SK-N-SH treated with all-trans-retinoic acid at 6 μM for 48 hours (cell line): ENCODE measurements at regions not wholly inside any gene's neighbourhood (a gene's known extent, or its start where the extent isn't known, plus 50 kb on each side); places are given as distances from the start of the nearest gene placed in this dataset.

Experiments used
- ATAC-seq: fragments of 200-7000 bp; cut with Tn5 transposase; 3 replicates; pipeline ENCODE4 v1.9.1; 2020; ENCODE audit warnings: mild to moderate bottlenecking, moderate library complexity
- ARNTL ChIP-seq: fragments of 450-650 bp; formaldehyde crosslinking; IDR thresholded peaks from 2 replicates; pipeline ENCODE4 v1.5.0; 2020; ENCODE audit warnings: low read depth, mild to moderate bottlenecking, moderate library complexity, borderline replicate concordance
- BACH2 ChIP-seq: fragments of 250-450 bp; sonication (Bioruptor Pico); IDR thresholded peaks from 2 replicates; pipeline ENCODE4 v1.9.0; 2021; ENCODE audit warnings: mild to moderate bottlenecking, borderline replicate concordance
- CSDC2 ChIP-seq: fragments of 250-450 bp; sonication (Bioruptor Pico); IDR thresholded peaks from 2 replicates; pipeline ENCODE4 v1.5.0; 2020; ENCODE audit warnings: mild to moderate bottlenecking, moderate library complexity
- GLIS3 ChIP-seq: fragments of 250-450 bp; sonication (Bioruptor Pico); IDR thresholded peaks from 2 replicates; pipeline ENCODE4 v1.5.0; 2020; ENCODE audit warnings: mild to moderate bottlenecking, moderate library complexity
- ISL1 ChIP-seq: fragments of 250-450 bp; sonication (Bioruptor Pico); IDR thresholded peaks from 2 replicates; pipeline ENCODE4 v2.1.2; 2022; ENCODE audit warnings: mild to moderate bottlenecking, moderate library complexity
- OSR1 ChIP-seq: fragments of 250-450 bp; sonication (Bioruptor Pico); IDR thresholded peaks from 2 replicates; pipeline ENCODE4 v1.8.0; 2022; ENCODE audit warnings: moderate library complexity, mild to moderate bottlenecking, inconsistent platforms
- PATZ1 ChIP-seq: fragments of 250-450 bp; sonication (Bioruptor Pico); IDR thresholded peaks from 2 replicates; pipeline ENCODE4 v1.8.0; 2020; ENCODE audit warnings: mild to moderate bottlenecking, moderate library complexity, borderline replicate concordance
- PPARA ChIP-seq: fragments of 250-450 bp; sonication (Bioruptor Pico); IDR thresholded peaks from 2 replicates; pipeline ENCODE4 v1.5.0; 2020; ENCODE audit warnings: mild to moderate bottlenecking, borderline replicate concordance
- SNAI2 ChIP-seq: fragments of 250-450 bp; sonication (Bioruptor Pico); IDR thresholded peaks from 2 replicates; pipeline ENCODE4 v1.5.0; 2020; ENCODE audit warnings: mild to moderate bottlenecking, moderate library complexity
- TCF4 ChIP-seq: fragments of 250-450 bp; sonication (Bioruptor Pico); IDR thresholded peaks from 2 replicates; pipeline ENCODE4 v1.8.0; 2021; ENCODE audit warnings: mild to moderate bottlenecking, moderate library complexity, borderline replicate concordance
- TOX ChIP-seq: fragments of 250-450 bp; sonication (Bioruptor Pico); IDR thresholded peaks from 2 replicates; pipeline ENCODE4 v1.8.0; 2021; ENCODE audit warnings: mild to moderate bottlenecking, moderate library complexity, borderline replicate concordance
- ZC3H10 ChIP-seq: fragments of 250-450 bp; sonication (Bioruptor Pico); IDR thresholded peaks from 2 replicates; pipeline ENCODE4 v1.5.1; 2021; ENCODE audit warnings: mild to moderate bottlenecking, moderate library complexity
- ZFP3 ChIP-seq: fragments of 250-450 bp; sonication (Bioruptor Pico); IDR thresholded peaks from 2 replicates; pipeline ENCODE4 v1.5.0; 2020; ENCODE audit warnings: mild to moderate bottlenecking, moderate library complexity
- ZFP30 ChIP-seq: fragments of 450-650 bp; formaldehyde crosslinking; IDR thresholded peaks from 2 replicates; pipeline ENCODE4 v1.5.0; 2022; ENCODE audit warnings: mild to moderate bottlenecking, moderate library complexity
- ZNF70 ChIP-seq: fragments of 450-650 bp; formaldehyde crosslinking; IDR thresholded peaks from 2 replicates; pipeline ENCODE4 v1.5.0; 2020; ENCODE audit warnings: mild to moderate bottlenecking, moderate library complexity
- ZNF8 ChIP-seq: fragments of 450-650 bp; formaldehyde crosslinking; IDR thresholded peaks from 2 replicates; pipeline ENCODE4 v1.5.0; 2020; ENCODE audit warnings: mild to moderate bottlenecking, moderate library complexity
- TF ChIP-seq, protein P1 (sequence below): fragments of 250-450 bp; sonication (Bioruptor Pico); IDR thresholded peaks from 2 replicates; pipeline ENCODE4 v1.5.1; 2020; ENCODE audit warnings: low read depth, mild to moderate bottlenecking, moderate library complexity
- TF ChIP-seq, protein P2 (sequence below): fragments of 250-450 bp; sonication (Bioruptor Pico); IDR thresholded peaks from 2 replicates; pipeline ENCODE4 v1.8.0; 2021; ENCODE audit warnings: low read depth, mild to moderate bottlenecking, moderate library complexity, borderline replicate concordance
- TF ChIP-seq, protein P3 (sequence below): fragments of 250-450 bp; sonication (Bioruptor Pico); IDR thresholded peaks from 2 replicates; pipeline ENCODE4 v1.5.1; 2021; ENCODE audit warnings: mild to moderate bottlenecking, moderate library complexity

- no peak for ATAC-seq
- no peak for TF ChIP-seq ZNF70 (CRISPR knock-in tag)
- TF ChIP-seq SNAI2 (CRISPR knock-in tag) = no peak
- no peak for TF ChIP-seq ZNF8 (CRISPR knock-in tag)
- TF ChIP-seq, protein P1, sequence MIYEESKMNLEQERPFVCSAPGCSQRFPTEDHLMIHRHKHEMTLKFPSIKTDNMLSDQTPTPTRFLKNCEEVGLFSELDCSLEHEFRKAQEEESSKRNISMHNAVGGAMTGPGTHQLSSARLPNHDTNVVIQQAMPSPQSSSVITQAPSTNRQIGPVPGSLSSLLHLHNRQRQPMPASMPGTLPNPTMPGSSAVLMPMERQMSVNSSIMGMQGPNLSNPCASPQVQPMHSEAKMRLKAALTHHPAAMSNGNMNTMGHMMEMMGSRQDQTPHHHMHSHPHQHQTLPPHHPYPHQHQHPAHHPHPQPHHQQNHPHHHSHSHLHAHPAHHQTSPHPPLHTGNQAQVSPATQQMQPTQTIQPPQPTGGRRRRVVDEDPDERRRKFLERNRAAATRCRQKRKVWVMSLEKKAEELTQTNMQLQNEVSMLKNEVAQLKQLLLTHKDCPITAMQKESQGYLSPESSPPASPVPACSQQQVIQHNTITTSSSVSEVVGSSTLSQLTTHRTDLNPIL = no peak
- TF ChIP-seq GLIS3 (CRISPR knock-in tag) = no peak
- TF ChIP-seq, all 23 proteins: peak for 0
Observed at GRCh38 chr2:65922794-65923193, 490.4 kb upstream of the SPRED2 start.

DNA sequence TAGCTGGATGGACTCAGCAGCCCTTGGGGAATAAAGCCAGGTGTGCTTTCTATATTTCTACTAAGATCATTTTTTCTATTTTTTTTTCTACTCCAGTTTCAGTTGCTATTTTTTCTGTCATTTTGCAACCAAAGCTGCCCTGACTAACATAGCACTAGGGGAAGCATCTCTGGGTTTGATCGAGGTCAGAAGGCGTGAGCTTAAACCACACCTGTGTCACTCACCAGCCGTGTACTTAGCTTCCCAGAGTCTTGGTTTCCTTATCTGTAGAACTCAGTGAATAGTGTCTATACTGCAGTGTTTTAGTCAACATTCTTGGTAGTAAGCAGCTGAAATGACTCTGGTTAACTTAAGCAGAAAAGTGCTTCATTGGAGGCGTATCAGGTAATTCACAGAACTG is 489.6 kb upstream of the SPRED2 start:
- no peak for ATAC-seq
- TF ChIP-seq ZFP30 = no peak
- TF ChIP-seq ARNTL = no peak
- TF ChIP-seq SNAI2 (CRISPR knock-in tag) = no peak
- TF ChIP-seq ZNF8 (CRISPR knock-in tag) = no peak

DNA sequence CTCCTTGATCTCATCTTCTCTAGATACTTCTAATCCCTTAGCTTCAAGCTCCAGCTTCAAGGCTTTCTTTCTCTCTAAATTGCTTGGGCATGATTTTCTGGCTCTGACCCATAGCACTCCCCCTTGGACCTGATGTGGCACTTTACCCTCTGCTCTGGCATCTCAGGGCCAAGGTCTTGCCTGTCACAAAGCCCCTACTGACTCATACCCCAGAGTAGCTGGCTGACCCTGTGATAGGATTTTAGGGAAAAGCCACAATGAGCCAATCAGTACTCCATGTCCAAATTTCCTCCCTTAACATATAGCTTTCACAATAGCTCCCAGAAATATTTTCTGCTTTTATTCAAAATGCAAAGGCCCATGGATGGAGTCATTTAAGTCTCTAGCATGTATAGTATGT is 488.7 kb upstream of the SPRED2 start:
- TF ChIP-seq, protein P2, sequence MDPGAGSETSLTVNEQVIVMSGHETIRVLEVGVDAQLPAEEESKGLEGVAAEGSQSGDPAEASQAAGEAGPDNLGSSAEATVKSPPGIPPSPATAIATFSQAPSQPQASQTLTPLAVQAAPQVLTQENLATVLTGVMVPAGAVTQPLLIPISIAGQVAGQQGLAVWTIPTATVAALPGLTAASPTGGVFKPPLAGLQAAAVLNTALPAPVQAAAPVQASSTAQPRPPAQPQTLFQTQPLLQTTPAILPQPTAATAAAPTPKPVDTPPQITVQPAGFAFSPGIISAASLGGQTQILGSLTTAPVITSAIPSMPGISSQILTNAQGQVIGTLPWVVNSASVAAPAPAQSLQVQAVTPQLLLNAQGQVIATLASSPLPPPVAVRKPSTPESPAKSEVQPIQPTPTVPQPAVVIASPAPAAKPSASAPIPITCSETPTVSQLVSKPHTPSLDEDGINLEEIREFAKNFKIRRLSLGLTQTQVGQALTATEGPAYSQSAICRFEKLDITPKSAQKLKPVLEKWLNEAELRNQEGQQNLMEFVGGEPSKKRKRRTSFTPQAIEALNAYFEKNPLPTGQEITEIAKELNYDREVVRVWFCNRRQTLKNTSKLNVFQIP (CRISPR knock-in tag) = no peak
- no peak for TF ChIP-seq ZNF70 (CRISPR knock-in tag)
- TF ChIP-seq PPARA (CRISPR knock-in tag) = no peak
- TF ChIP-seq ISL1 = no peak
- no peak for TF ChIP-seq ZNF8 (CRISPR knock-in tag)
- TF ChIP-seq CSDC2 = no peak
- ATAC-seq = no peak

DNA sequence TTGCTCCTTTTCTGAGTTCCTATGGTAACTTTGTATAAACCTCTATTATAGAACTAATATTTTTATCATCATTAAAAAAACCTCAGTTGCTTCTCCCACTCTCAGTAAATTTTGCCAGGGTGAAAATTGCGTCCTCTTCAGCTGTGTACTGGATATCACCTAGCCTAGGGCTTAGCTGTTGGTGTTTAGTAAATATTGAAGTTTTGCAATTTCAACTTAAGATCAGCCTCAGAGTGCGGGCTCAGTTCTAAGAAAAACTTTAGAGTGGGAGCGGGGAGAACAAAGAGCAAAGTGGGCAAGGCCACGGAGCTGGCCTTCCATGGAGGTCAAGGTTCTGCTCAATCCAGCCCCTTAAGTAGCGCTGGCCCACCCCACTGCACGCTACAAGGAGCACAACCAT is 488.3 kb upstream of the SPRED2 start:
- TF ChIP-seq ZNF8 (CRISPR knock-in tag) (no peak), OSR1 (CRISPR knock-in tag) (no peak), BACH2 (no peak), PATZ1 (CRISPR knock-in tag) (no peak), PPARA (CRISPR knock-in tag) (no peak), CSDC2 (no peak), TCF4 (no peak), ZNF70 (CRISPR knock-in tag) (no peak), ZFP3 (CRISPR knock-in tag) (no peak), TOX (no peak), ARNTL (no peak), ZFP30 (no peak), SNAI2 (CRISPR knock-in tag) (no peak), ZC3H10 (CRISPR knock-in tag) (no peak), GLIS3 (CRISPR knock-in tag) (no peak)
- TF ChIP-seq, protein P2 (CRISPR knock-in tag) = no peak
- TF ChIP-seq, protein P3, sequence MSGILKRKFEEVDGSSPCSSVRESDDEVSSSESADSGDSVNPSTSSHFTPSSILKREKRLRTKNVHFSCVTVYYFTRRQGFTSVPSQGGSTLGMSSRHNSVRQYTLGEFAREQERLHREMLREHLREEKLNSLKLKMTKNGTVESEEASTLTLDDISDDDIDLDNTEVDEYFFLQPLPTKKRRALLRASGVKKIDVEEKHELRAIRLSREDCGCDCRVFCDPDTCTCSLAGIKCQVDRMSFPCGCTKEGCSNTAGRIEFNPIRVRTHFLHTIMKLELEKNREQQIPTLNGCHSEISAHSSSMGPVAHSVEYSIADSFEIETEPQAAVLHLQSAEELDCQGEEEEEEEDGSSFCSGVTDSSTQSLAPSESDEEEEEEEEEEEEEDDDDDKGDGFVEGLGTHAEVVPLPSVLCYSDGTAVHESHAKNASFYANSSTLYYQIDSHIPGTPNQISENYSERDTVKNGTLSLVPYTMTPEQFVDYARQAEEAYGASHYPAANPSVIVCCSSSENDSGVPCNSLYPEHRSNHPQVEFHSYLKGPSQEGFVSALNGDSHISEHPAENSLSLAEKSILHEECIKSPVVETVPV (CRISPR knock-in tag) = no peak

GRCh38 chr2:65919550-65920188 is 487.3 kb upstream of the SPRED2 start:
- TF ChIP-seq ZFP30 = no peak
- TF ChIP-seq ISL1 = no peak
- TF ChIP-seq ZNF8 (CRISPR knock-in tag) = no peak
- no peak for TF ChIP-seq OSR1 (CRISPR knock-in tag)
- no peak for TF ChIP-seq ARNTL
- no peak for TF ChIP-seq PATZ1 (CRISPR knock-in tag)
- TF ChIP-seq, protein P1 = no peak
- TF ChIP-seq, protein P2 (CRISPR knock-in tag) = no peak
- TF ChIP-seq CSDC2 = no peak
- TF ChIP-seq TCF4 = no peak
- TF ChIP-seq ZC3H10 (CRISPR knock-in tag) = no peak
- TF ChIP-seq SNAI2 (CRISPR knock-in tag) = no peak
- TF ChIP-seq ZFP3 (CRISPR knock-in tag) = no peak
- no peak for ATAC-seq

More for the DNA sequence above, 488.3 kb upstream of the SPRED2 start:
- ATAC-seq = no peak
